Osteoblast (primary cell): ENCODE measurements at regions not wholly inside any gene's neighbourhood (a gene's known extent, or its start where the extent isn't known, plus 50 kb on each side); places are given as distances from the start of the nearest gene placed in this dataset.

Experiments used
- DNase-seq: peaks from one replicate; pipeline ENCODE4 v3.0.0; 2011; ENCODE audit warnings: low spot score, mixed read lengths; ENCODE audit not compliant: insufficient read length; ENCODE audit errors: missing footprints
- H2AFZ ChIP-seq: 2 replicates; pipeline ENCODE4 v1.6.0; 2011; ENCODE audit warnings: mild to moderate bottlenecking, low read length
- H3K27ac ChIP-seq: 2 replicates; pipeline ENCODE4 v1.5.1; 2011; ENCODE audit warnings: mild to moderate bottlenecking, low read depth, low read length, moderate library complexity
- H3K27me3 ChIP-seq: 2 replicates; pipeline ENCODE4 v1.6.0; 2012; ENCODE audit warnings: mild to moderate bottlenecking, control low read depth, inconsistent platforms, low read length, moderate library complexity; ENCODE audit not compliant: insufficient read depth
- H3K36me3 ChIP-seq: 2 replicates; pipeline ENCODE4 v1.5.1; 2011; ENCODE audit warnings: mild to moderate bottlenecking, low read length, control low read depth, moderate library complexity; ENCODE audit not compliant: insufficient read depth
- H3K4me1 ChIP-seq: 2 replicates; pipeline ENCODE4 v1.5.1; 2011; ENCODE audit warnings: mild to moderate bottlenecking, low read length, control low read depth, moderate library complexity; ENCODE audit not compliant: insufficient read depth
- H3K4me2 ChIP-seq: 2 replicates; pipeline ENCODE4 v1.6.0; 2011; ENCODE audit warnings: mild to moderate bottlenecking, low read length; ENCODE audit not compliant: insufficient read depth
- H3K4me3 ChIP-seq: fragments of 200-600 bp; sonication (generic); 3 replicates; pipeline ENCODE4 v1.5.1; 2012; ENCODE audit warnings: mild to moderate bottlenecking, low read length, inconsistent platforms; ENCODE audit not compliant: insufficient read depth
- H3K79me2 ChIP-seq: 2 replicates; pipeline ENCODE4 v1.6.0; 2012; ENCODE audit warnings: mild to moderate bottlenecking, low read length, control low read depth, inconsistent platforms; ENCODE audit not compliant: insufficient read depth
- H3K9me3 ChIP-seq: 2 replicates; pipeline ENCODE4 v1.5.1; 2011; ENCODE audit warnings: low read depth, low read length, control low read depth
- H4K20me1 ChIP-seq: 2 replicates; pipeline ENCODE4 v1.6.0; 2012; ENCODE audit warnings: mild to moderate bottlenecking, low read length, control low read depth; ENCODE audit not compliant: insufficient read depth
- CTCF ChIP-seq: IDR thresholded peaks from 2 replicates; pipeline ENCODE4 v1.5.1; 2011; ENCODE audit warnings: mild to moderate bottlenecking, low read depth, low read length, moderate library complexity; ENCODE audit errors: extremely low read depth

GRCh38 chr9:75612205-75612604, 278.3 kb upstream of the PCSK5 start:
- no peaks in the 10 kb centered on the region for H3K4me1 ChIP-seq
- no peaks in the 10 kb centered on the region for H3K79me2 ChIP-seq
- no peak overlapping the region for H3K4me3 ChIP-seq
- H2AFZ ChIP-seq = no peak overlapping the region
- no peaks in the 10 kb centered on the region for H3K27me3 ChIP-seq
- no peaks in the 10 kb centered on the region for H3K9me3 ChIP-seq
- TF ChIP-seq CTCF = no peak
- DNase-seq = no peak
- no peak overlapping the region for H3K27ac ChIP-seq
- H4K20me1 ChIP-seq = no peaks in the 10 kb centered on the region
- no peaks in the 10 kb centered on the region for H3K36me3 ChIP-seq
- H3K4me2 ChIP-seq = no peak overlapping the region

GRCh38 chr9:75612754-75613153, 277.7 kb upstream of the PCSK5 start:
- DNase-seq = no peak
- Histone ChIP-seq H3K79me2 (no peaks in the 10 kb centered on the region), H3K36me3 (no peaks in the 10 kb centered on the region), H3K27me3 (no peaks in the 10 kb centered on the region), H4K20me1 (no peaks in the 10 kb centered on the region), H3K9me3 (no peaks in the 10 kb centered on the region), H3K4me3 (no peak overlapping the region), H3K4me1 (no peaks in the 10 kb centered on the region), H2AFZ (no peak overlapping the region), H3K4me2 (no peak overlapping the region), H3K27ac (no peak overlapping the region)
- no peak for TF ChIP-seq CTCF

DNA sequence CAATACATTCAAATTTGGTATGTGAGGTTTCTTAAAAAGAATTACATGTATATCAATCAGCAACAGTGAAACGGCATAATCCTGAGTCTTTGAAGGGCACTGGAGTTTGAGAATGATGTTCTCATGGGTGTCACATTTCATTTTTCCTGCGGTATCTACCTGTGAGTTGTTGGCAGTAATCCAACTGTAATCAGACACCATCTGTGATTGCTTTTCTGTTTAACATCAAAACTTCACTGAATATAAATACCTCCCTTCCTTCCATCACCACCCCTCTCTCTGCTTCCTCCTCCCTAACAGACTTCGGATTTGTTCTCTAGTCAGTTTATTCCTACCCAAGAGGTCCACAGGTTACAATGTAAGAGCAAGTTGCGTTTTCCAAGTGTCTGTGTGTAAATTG, 275.2 kb upstream of the PCSK5 start:
- H3K9me3 ChIP-seq = no peaks in the 10 kb centered on the region
- H3K27me3 ChIP-seq = no peaks in the 10 kb centered on the region
- H3K79me2 ChIP-seq = no peaks in the 10 kb centered on the region
- no peaks in the 10 kb centered on the region for H4K20me1 ChIP-seq
- no peak for DNase-seq
- no peak overlapping the region for H2AFZ ChIP-seq
- TF ChIP-seq CTCF = no peak
- H3K36me3 ChIP-seq = no peaks in the 10 kb centered on the region
- no peaks in the 10 kb centered on the region for H3K4me1 ChIP-seq
- no peak overlapping the region for H3K27ac ChIP-seq
- no peak overlapping the region for H3K4me2 ChIP-seq
- H3K4me3 ChIP-seq = no peak overlapping the region

GRCh38 chr9:75616052-75616451, 274.4 kb upstream of the PCSK5 start:
- H4K20me1 ChIP-seq = no peaks in the 10 kb centered on the region
- H2AFZ ChIP-seq = no peak overlapping the region
- H3K4me1 ChIP-seq = no peaks in the 10 kb centered on the region
- no peak overlapping the region for H3K4me3 ChIP-seq
- no peak for TF ChIP-seq CTCF
- DNase-seq = no peak
- H3K27me3 ChIP-seq = no peaks in the 10 kb centered on the region
- H3K79me2 ChIP-seq = no peaks in the 10 kb centered on the region
- no peak overlapping the region for H3K27ac ChIP-seq
- no peaks in the 10 kb centered on the region for H3K36me3 ChIP-seq
- H3K4me2 ChIP-seq = no peak overlapping the region
- H3K9me3 ChIP-seq = no peaks in the 10 kb centered on the region
